ENCODE measurements at regions not wholly inside any gene's neighbourhood (a gene's known extent, or its start where the extent isn't known, plus 50 kb on each side); places are given as distances from the start of the nearest gene placed in this dataset.

- TF ChIP-seq POLR2A (IDR thresholded peaks at IDR 0.05; ENCODE audit: low read depth, low read length): no peak
- no peak for TF ChIP-seq POLR2AphosphoS5 (IDR thresholded peaks at IDR 0.05; ENCODE audit: low read depth, low read length)
These were observed 494.1 kb downstream of the TOX3 start for GRCh38 chr16:52052818-52053217.

All from GM12892 (cell line).